ENCODE measurements at regions not wholly inside any gene's neighbourhood (a gene's known extent, or its start where the extent isn't known, plus 50 kb on each side); places are given as distances from the start of the nearest gene placed in this dataset.

- TF ChIP-seq CTCF (conservative IDR thresholded peaks at IDR 0.05 in 1 of 2, IDR thresholded peaks at IDR 0.05 in 1 of 2; ENCODE audit: low read depth in 1 of 2, low read length in 2 of 2) (peak; percentile 34 to 38), EZH2 (IDR thresholded peaks at IDR 0.05; ENCODE audit: low read length, missing control alignments) (no peak)
These were observed 210.0 kb upstream of the ZNF521 start for GRCh38 chr18:25561918-25562317.
